ENCODE measurements at regions not wholly inside any gene's neighbourhood (a gene's known extent, or its start where the extent isn't known, plus 50 kb on each side); places are given as distances from the start of the nearest gene placed in this dataset.

DNA sequence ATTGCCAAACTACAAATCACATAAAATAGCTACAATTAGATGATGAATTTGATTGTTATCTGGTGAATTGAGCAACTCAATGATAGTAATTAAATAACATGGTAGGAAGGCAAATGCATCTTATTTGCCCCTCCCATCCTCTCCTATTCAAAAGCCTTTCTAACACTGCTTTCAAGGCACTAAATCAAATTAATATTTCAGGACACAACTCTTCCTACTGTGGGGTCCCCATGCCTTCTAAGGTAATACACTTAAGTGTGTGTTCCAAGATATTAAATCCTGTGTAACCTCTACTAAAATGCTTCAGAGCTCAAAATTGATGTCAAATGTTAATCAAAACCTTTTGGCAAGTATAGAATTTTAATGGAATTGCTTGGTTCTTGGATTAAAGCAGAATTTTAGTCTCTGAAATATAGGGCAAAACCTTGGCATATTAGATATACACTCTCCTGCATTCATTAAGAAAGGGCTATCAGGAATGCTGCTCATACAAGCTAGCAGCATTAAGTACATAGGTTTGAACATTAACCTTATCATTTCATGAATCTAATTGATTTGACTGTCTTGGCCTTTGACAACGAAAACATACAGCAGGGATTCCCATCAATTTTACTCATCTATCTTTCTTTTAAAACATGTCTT is 371.8 kb upstream of the GALNTL6 start:
- DNase-seq = no peak
- H3K27ac Mint-ChIP-seq (ENCODE audit: unreplicated experiment) = no peak overlapping the region
- POLR2A ChIA-PET = no interaction called here
- TF ChIP-seq, protein P1, sequence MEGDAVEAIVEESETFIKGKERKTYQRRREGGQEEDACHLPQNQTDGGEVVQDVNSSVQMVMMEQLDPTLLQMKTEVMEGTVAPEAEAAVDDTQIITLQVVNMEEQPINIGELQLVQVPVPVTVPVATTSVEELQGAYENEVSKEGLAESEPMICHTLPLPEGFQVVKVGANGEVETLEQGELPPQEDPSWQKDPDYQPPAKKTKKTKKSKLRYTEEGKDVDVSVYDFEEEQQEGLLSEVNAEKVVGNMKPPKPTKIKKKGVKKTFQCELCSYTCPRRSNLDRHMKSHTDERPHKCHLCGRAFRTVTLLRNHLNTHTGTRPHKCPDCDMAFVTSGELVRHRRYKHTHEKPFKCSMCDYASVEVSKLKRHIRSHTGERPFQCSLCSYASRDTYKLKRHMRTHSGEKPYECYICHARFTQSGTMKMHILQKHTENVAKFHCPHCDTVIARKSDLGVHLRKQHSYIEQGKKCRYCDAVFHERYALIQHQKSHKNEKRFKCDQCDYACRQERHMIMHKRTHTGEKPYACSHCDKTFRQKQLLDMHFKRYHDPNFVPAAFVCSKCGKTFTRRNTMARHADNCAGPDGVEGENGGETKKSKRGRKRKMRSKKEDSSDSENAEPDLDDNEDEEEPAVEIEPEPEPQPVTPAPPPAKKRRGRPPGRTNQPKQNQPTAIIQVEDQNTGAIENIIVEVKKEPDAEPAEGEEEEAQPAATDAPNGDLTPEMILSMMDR (IDR thresholded peaks at IDR 0.05; ENCODE audit: insufficient read depth in 1 of 2, low read depth in 1 of 2, low read length in 1 of 2, severe bottlenecking in 1 of 2, unreplicated experiment in 1 of 2) = no peak
- H3K4me3 ChIP-seq (ENCODE audit: low read depth, low read length) = no peak overlapping the region
- no peaks in the 10 kb centered on the region for H3K4me1 Mint-ChIP-seq (ENCODE audit: low read depth, unreplicated experiment)
- intact Hi-C loops (cut with micrococcal nuclease; ENCODE audit: unreplicated experiment) = no loop called here
- H3K4me1 ChIP-seq = no peaks in the 10 kb centered on the region
- no peaks in the 10 kb centered on the region for H3K36me3 Mint-ChIP-seq (ENCODE audit: insufficient read depth, unreplicated experiment)
- H3K36me3 ChIP-seq (ENCODE audit: control insufficient read depth, insufficient read depth, low read length) = no peaks in the 10 kb centered on the region
- no peak overlapping the region for H3K4me3 Mint-ChIP-seq (ENCODE audit: unreplicated experiment)
- H3K9me3 Mint-ChIP-seq (ENCODE audit: unreplicated experiment) = no peaks in the 10 kb centered on the region
- H3K27me3 ChIP-seq (replicated peaks; ENCODE audit: control insufficient read depth, insufficient read depth, low read length) = no peaks in the 10 kb centered on the region
- no TSS peak for BruUV-seq (replicated peaks)
- no peaks in the 10 kb centered on the region for H3K9me3 ChIP-seq
- no peaks in the 10 kb centered on the region for H3K27me3 Mint-ChIP-seq (ENCODE audit: insufficient read depth, unreplicated experiment)
- CTCF ChIA-PET = no interaction called here

DNA sequence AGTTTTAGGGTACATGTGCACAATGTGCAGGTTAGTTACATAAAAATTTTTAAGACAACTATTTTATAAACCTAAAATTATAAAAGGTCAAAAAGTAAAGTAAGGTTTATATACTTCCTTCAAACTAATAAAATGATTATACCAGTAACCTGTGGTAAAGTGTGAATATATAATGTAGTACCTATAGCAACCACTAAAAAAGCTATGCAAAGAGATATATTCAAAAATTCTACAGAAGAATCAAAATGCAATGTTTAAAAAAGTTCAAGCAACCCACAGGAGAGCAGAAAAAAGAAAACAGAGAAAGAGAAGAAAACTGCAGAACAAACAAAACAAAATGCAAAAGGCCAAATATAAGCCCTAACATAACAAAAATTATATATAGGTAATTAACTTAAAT is 379.5 kb upstream of the GALNTL6 start:
- no peak overlapping the region for H3K4me3 Mint-ChIP-seq (ENCODE audit: unreplicated experiment)
- TF ChIP-seq, protein P1 (IDR thresholded peaks at IDR 0.05; ENCODE audit: insufficient read depth in 1 of 2, low read depth in 1 of 2, low read length in 1 of 2, severe bottlenecking in 1 of 2, unreplicated experiment in 1 of 2) = no peak
- POLR2A ChIA-PET = no interaction called here

DNA sequence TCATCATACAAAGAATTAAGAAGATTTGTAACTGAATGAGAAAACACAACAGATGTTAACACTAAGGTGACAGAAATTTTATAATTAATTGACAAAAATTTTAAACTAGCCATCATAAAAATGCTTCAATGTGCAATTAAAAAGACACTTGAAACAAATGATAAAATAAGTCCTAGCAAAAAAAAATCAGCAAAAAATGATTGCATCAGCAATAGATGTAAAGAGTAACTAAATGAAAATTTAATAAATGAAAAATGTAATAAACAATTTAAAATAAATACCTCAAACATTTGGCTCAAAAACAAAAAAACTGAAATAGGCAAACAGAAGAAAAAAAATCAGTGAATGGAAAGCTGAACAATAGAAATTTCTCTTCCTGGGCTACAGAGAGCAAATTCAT is 380.7 kb upstream of the GALNTL6 start:
- no peak for DNase-seq
- Histone ChIP-seq H3K27me3 (replicated peaks; ENCODE audit: control insufficient read depth, insufficient read depth, low read length) (no peaks in the 10 kb centered on the region), H3K4me1 (no peaks in the 10 kb centered on the region), H3K9me3 (no peaks in the 10 kb centered on the region), H3K36me3 (ENCODE audit: control insufficient read depth, insufficient read depth, low read length) (no peaks in the 10 kb centered on the region), H3K4me3 (ENCODE audit: low read depth, low read length) (no peak overlapping the region)
- H3K4me1 Mint-ChIP-seq (ENCODE audit: low read depth, unreplicated experiment) = no peaks in the 10 kb centered on the region
- H3K27me3 Mint-ChIP-seq (ENCODE audit: insufficient read depth, unreplicated experiment) = peaks cover 2% of the 10 kb centered on the region
- no peak overlapping the region for H3K4me3 Mint-ChIP-seq (ENCODE audit: unreplicated experiment)
- H3K36me3 Mint-ChIP-seq (ENCODE audit: insufficient read depth, unreplicated experiment) = no peaks in the 10 kb centered on the region
- ChIA-PET CTCF (no interaction called here), POLR2A (no interaction called here)
- H3K9me3 Mint-ChIP-seq (ENCODE audit: unreplicated experiment) = no peaks in the 10 kb centered on the region
- no peak overlapping the region for H3K27ac Mint-ChIP-seq (ENCODE audit: unreplicated experiment)
- intact Hi-C loops (cut with micrococcal nuclease; ENCODE audit: unreplicated experiment) = no loop called here
- TF ChIP-seq, protein P1 (IDR thresholded peaks at IDR 0.05; ENCODE audit: insufficient read depth in 1 of 2, low read depth in 1 of 2, low read length in 1 of 2, severe bottlenecking in 1 of 2, unreplicated experiment in 1 of 2) = no peak
- BruUV-seq (replicated peaks) = no TSS peak

More for the DNA sequence above, 379.5 kb upstream of the GALNTL6 start:
- H3K4me1 ChIP-seq = no peaks in the 10 kb centered on the region
- H3K27me3 Mint-ChIP-seq (ENCODE audit: insufficient read depth, unreplicated experiment) = no peaks in the 10 kb centered on the region
- H3K36me3 Mint-ChIP-seq (ENCODE audit: insufficient read depth, unreplicated experiment) = no peaks in the 10 kb centered on the region
- intact Hi-C loops (cut with micrococcal nuclease; ENCODE audit: unreplicated experiment) = no loop called here
- CTCF ChIA-PET = no interaction called here
- H3K27me3 ChIP-seq (replicated peaks; ENCODE audit: control insufficient read depth, insufficient read depth, low read length) = no peaks in the 10 kb centered on the region
- no peaks in the 10 kb centered on the region for H3K9me3 Mint-ChIP-seq (ENCODE audit: unreplicated experiment)
- no peak overlapping the region for H3K27ac Mint-ChIP-seq (ENCODE audit: unreplicated experiment)
- H3K36me3 ChIP-seq (ENCODE audit: control insufficient read depth, insufficient read depth, low read length) = no peaks in the 10 kb centered on the region
- H3K4me1 Mint-ChIP-seq (ENCODE audit: low read depth, unreplicated experiment) = no peaks in the 10 kb centered on the region
- no TSS peak for BruUV-seq (replicated peaks)
- no peaks in the 10 kb centered on the region for H3K9me3 ChIP-seq
- H3K4me3 ChIP-seq (ENCODE audit: low read depth, low read length) = no peak overlapping the region
- no peak for DNase-seq
